Hematopoietic multipotent progenitor cell treated with erythropoietin and hydrocortisone succinate and interleukin-3 and kit ligand, for 4 days (in vitro differentiated cells): ENCODE measurements at regions not wholly inside any gene's neighbourhood (a gene's known extent, or its start where the extent isn't known, plus 50 kb on each side); places are given as distances from the start of the nearest gene placed in this dataset.
"Not testable (repeated sequence)": the region's sequence is repeated elsewhere in the genome, so short reads cannot be mapped to it uniquely, and the experiment has no call there.

ENCODE experiments used
- DNase-seq: peaks from one replicate; pipeline ENCODE4 v3.0.0-alpha.2; 2015

DNA sequence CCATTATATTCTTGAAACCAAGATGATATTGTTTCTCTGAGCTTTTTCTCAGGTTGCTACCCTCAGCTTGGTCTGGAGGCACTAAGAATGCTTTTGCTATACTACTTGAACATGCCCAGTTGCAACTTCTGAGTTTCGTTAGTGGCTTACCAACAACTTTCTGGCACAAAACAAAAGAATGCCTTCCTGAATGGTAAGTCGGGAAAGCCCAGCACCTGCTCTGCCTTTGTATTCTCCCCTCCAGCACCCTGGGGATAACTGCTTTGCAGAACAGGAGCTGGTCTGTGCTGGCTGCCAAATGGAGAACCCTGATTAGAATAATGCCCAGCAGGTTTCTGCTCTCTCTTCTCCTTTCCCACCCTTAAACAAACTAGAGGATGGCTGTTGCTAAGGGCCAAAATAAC lies 149.3 kb downstream of the TGFB2 start:
- DNase-seq = no peak

DNA sequence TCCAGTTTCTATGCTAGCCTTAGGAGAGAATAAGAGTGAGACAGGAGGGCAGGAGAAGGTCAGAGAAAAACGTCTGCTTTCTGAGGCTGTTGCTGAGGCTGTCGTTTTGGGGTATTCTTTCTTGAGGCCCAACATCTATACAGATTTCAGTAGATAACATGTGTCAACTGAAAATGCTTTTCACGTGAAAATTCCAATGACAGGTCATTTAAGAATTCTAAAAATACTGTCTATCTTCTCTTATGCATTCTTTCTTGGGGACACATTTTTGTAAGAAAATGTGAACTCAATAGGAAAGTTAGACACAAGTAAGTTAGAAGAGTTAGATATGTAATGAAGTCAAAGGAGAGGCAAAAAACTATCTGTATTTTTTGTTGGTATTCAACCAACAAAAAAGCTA lies 150.8 kb downstream of the TGFB2 start:
- no peak for DNase-seq

DNA sequence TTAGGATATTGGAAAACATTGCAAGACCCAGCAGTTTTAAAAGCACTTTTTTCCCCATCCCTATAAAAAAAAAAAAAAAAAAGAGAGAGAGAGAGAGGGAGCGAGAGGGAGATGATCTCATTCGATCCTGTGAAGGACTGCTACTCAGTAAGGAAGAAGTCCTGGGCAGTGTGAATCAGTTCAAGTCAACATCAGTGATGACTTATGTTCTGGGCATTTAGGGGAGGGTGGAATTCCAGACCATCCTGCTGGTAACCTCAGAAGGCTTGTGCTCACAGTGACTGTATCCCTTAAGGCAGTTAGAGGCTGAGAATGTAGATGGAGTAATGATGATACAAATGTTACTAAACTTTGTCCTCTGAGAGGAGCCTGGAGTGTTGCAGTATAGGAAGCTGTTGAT lies 151.4 kb downstream of the TGFB2 start:
- no peak for DNase-seq

DNA sequence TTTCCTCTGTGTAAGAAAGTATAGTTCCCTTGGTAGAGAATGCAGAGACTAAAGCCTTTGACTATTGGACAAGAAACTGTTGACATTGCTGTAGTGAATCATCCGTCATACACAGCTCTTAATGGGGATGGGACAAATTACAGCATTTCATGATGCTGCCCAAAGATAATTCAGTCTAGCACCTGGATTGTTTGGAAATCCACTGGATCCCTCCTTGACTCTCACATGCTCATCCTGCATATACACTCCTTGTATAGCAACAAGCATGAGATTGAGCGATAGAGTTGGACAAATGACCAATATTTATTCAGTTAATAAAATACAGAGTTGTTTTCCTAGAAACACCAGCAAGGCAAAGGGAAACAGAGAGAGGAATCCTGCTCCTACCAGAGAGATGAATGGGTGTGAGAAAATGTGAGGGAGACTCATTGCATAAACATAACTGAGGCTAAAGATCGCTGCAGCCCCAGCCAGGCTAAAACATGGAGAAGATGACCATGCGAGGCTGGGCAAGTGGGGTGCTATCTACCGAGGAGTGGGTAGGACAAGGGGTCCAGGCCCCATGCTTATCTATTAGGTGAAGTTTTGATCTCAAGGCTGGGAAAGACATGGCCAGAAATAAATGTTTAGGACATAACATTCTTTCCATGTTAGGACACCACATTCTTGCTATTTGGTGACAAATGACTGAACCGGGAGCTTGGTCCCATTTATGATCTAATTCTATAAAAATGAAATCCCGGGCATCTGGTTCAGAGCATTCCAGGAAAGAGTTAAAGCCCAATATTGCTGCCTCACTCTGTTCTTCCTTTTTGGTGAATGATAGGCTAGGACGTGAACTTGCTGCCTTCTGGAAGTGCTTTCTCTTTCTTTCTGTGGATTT lies 153.2 kb downstream of the TGFB2 start:
- DNase-seq = no peak

GRCh38 chr1:218499011-218499691 lies 154.0 kb downstream of the TGFB2 start:
- peak; percentile 33 for DNase-seq

DNA sequence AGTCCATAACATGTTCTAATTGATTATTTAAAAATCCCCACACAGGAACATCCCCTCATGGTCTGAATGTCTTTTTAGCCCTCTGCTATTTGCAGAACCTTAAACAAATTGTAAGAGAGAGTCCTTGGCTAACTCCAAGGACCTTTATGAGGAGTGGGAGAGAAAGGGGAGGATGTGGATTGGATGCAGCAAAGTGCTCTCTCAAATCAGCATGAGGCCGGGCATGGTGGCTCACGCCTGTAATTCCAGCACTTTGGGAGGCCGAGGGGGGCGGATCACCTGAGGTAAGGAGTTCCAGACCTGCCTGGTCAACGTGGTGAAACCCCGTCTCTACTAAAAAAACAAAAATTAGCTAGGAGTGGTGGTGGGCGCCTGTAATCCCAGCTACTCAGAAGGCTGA lies 154.8 kb downstream of the TGFB2 start:
- DNase-seq = no peak

GRCh38 chr1:218501161-218501560 lies 156.0 kb downstream of the TGFB2 start:
- no peak for DNase-seq

- DNase-seq = no peak
Measured at GRCh38 chr1:218502383-218502782, 157.2 kb downstream of the TGFB2 start.

GRCh38 chr1:218503102-218503501 lies 158.0 kb downstream of the TGFB2 start:
- DNase-seq = no peak

DNA sequence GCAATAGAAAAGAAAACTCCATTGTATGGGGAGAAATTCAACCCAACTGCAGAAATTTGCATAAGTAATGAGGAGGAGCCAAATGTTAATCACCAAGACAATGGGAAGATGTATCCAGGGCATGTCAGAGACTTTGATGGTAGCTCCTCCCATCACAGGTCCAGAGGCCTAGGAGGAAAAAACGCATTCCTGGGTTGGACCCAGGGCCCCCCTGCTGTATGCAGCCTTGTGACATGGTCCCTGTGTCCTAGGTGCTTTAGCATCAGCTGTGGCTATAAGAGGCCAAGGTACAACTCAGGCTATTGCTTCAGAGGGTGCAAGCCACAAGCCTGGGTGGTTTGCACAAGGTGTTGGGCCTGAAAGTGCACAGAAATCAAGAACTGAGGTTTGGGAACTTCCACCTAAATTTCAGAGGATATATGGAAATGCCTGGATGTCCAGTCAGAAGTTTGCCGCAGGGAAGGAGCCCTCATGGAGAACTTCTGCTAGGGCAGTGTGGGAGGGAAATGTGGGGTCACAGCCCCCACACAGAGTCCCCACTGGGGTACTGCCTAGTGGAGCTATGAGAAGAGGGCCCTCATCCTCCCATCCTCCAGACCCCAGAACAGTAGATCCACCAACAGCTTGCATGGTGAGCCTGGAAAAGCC lies 162.3 kb downstream of the TGFB2 start:
- no peak for DNase-seq

GRCh38 chr1:218510153-218510772 lies 165.1 kb downstream of the TGFB2 start:
- DNase-seq = no peak

GRCh38 chr1:218513328-218513727 lies 168.2 kb downstream of the TGFB2 start:
- DNase-seq = no peak

GRCh38 chr1:218514689-218515088 lies 169.6 kb downstream of the TGFB2 start:
- DNase-seq = no peak

DNA sequence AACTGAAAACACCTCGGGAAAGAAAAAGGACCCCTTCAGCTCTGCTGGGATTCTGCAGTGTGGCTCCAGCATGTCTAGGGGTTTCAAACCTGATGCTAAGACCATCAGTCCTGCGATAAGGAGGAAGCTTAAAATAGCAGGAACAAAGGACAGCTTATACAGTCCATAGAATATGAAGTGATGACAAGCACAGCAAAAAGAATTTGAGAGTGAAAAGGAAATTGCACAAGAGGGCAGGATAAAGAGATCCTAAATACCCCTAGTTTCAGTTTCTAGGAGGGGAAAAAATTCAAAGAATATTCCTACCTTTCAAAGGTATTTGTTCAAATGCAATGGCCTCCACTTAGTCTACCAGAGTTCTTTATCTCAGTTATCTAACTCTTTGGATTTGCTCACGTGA lies 171.4 kb downstream of the TGFB2 start:
- no peak for DNase-seq

DNA sequence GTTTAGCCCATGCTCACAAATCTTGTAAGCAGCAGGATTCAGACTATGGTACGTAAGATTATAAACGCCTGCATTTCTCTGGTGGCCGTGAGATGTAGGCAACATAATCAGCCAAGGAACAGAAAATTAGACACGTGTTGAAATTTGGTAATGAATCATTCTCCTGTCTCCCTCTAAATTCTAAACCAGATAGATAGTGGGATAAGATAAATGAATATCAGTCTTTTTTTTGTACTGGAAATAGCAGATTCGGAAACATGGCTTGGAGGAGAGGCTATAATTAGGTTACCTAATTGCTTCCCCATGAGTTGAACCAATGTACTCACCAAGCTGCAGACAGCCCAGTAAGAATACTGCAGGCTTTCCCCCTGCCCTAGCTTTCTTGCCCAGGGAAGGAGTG lies 172.3 kb downstream of the TGFB2 start:
- no peak for DNase-seq

- DNase-seq = no peak
Measured at GRCh38 chr1:218518216-218518740, 173.1 kb downstream of the TGFB2 start.

DNA sequence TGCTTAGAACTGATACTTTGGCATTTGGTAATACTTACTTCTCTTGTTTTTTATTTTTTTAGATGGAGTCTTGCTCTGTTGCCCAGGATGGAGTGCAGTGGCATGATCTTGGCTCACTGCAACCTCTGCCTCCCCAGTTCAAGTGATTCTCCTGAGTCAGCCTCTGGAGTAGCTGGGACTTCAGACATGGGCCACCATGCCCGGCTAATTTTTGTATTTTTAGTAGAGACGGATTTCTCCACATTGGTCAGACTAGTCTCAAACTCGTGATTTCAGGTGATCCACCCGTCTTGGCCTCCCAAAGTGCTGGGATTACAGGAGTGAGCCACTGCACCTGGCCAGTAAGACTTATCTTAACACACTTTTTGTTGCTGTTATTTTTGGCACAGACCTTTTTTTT lies 175.5 kb downstream of the TGFB2 start:
- not testable (repeated sequence) for DNase-seq

- peak; percentile 75 for DNase-seq
Measured at GRCh38 chr1:218521414-218522169, 176.5 kb downstream of the TGFB2 start.

GRCh38 chr1:218524526-218524925 lies 179.4 kb downstream of the TGFB2 start:
- DNase-seq = no peak

GRCh38 chr1:218525031-218525430 lies 179.9 kb downstream of the TGFB2 start:
- no peak for DNase-seq

GRCh38 chr1:218525451-218526197 lies 180.5 kb downstream of the TGFB2 start:
- no peak for DNase-seq

DNA sequence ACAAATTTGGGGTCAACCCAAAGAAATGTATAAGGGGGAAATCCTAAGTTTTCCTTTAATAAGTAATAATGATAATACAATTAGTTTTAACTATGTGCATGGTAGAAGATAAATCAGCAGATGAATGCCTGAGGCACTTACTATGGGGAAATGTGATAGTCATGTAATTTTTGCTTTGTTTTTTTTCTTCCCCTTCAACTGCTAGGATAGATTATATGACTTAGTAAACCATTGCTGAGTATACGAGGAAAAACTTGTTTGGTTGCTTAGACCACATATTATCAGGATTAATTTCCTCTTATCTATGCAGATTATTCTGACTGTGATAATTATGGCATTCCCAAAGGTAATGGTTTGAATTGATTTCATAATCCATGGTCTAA lies 181.1 kb downstream of the TGFB2 start:
- no peak for DNase-seq
